ENCODE measurements at regions not wholly inside any gene's neighbourhood (a gene's known extent, or its start where the extent isn't known, plus 50 kb on each side); places are given as distances from the start of the nearest gene placed in this dataset.
"Not testable (repeated sequence)": the region's sequence is repeated elsewhere in the genome, so short reads cannot be mapped to it uniquely, and the experiment has no call there.

DNA sequence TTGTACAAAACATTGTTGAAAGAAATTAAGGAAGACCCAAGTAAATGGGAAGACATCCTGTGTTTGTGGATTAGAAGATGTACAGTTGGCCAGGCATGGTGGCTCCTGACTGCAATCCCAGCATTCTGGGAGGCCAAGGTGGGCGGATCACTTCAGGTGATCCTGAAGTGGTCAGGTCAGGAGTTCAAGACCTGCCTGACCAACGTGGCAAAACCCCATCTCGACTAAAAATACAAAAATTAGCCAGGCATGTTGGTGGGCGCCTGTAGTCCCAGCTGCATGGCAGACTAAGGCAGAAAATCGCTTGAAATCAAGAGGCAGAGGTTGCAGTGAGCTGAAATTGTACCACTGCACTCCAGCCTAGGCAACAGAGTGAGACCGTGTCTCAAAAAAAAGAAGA, 62.0 kb upstream of the SEPTIN5 start:
- H3K36me3 ChIP-seq (ENCODE audit: insufficient read depth, low read length), result no peaks in the 10 kb centered on the region
- H3K9me3 ChIP-seq (ENCODE audit: control insufficient read depth, insufficient read depth, low read length), result peaks cover 4% of the 10 kb centered on the region; the same call in 1 of the 2 replicates
- 0 out of 2 replicates have a peak, but pooled peaks cover 7% of the 10 kb centered on the region for H3K4me1 ChIP-seq (ENCODE audit: insufficient read depth, low read length)
- H3K9ac ChIP-seq (ENCODE audit: low read depth, low read length), result no peak overlapping the region

DNA sequence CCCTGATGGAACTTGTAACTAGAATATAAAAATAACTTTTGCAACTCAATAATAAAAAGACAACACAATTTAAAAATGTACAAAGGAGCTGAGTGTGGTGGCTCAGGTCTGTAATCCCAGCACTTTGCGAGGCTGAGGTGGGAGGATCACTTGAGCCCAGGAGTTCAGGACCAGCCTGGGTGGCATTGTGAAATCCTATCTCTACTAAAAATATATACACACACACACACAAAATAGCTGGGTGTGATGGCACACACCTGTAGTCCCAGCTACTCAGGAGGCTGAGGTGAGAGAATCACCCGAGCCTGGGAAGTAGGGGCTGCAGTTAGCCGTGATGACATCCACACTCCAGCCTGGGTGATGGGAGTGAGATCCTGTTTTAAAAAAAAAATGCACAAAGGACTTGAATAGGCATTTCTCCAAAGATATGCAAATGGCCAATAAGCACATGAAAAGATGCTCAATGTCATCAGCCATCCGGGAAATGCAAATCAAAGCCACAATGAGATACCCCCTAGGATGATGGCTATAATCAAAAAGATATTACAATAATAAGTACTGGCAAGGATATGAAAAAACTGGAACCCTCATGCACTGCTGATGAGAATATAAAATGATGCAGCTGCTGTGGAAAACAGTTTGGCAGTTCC, 59.8 kb upstream of the SEPTIN5 start:
- 0 out of 2 replicates have a peak, but pooled peaks cover 7% of the 10 kb centered on the region for H3K4me1 ChIP-seq (ENCODE audit: insufficient read depth, low read length)
- H3K9me3 ChIP-seq (ENCODE audit: control insufficient read depth, insufficient read depth, low read length), result no peaks in the 10 kb centered on the region; the same call in 1 of the 2 replicates
- no peak overlapping the region for H3K9ac ChIP-seq (ENCODE audit: low read depth, low read length)
- no peaks in the 10 kb centered on the region for H3K36me3 ChIP-seq (ENCODE audit: insufficient read depth, low read length)

DNA sequence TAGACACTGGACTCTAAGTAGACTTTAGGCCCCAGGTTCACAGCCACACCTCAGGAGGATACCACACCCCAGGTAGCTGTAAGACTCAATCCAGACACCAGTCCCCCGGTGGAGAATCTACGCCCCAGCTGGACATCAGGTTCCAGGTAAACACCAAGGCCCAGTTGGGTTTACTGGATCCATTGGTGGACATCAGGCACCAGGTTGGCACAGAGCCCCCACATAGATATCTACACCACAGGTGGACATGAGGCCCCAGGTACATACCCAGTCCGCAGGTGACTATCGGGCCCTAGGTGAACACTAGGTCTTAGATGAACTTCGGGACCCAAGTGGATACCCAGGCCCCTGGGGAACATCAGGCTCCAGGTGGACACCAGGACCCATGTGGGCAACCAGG, 58.9 kb upstream of the SEPTIN5 start:
- H3K9me3 ChIP-seq (ENCODE audit: control insufficient read depth, insufficient read depth, low read length), result no peaks in the 10 kb centered on the region
- H3K9ac ChIP-seq (ENCODE audit: low read depth, low read length), result no peak overlapping the region
- H3K4me1 ChIP-seq (ENCODE audit: insufficient read depth, low read length), result 0 out of 2 replicates have a peak, but pooled peaks cover 7% of the 10 kb centered on the region
- H3K36me3 ChIP-seq (ENCODE audit: insufficient read depth, low read length), result no peaks in the 10 kb centered on the region

- Histone ChIP-seq H3K36me3 (ENCODE audit: insufficient read depth, low read length) (no peaks in the 10 kb centered on the region), H3K4me1 (ENCODE audit: insufficient read depth, low read length) (0 out of 2 replicates have a peak, but pooled peaks cover 7% of the 10 kb centered on the region), H3K9ac (ENCODE audit: low read depth, low read length) (no peak overlapping the region), H3K9me3 (ENCODE audit: control insufficient read depth, insufficient read depth, low read length) (no peaks in the 10 kb centered on the region)
These were observed 57.6 kb upstream of the SEPTIN5 start for GRCh38 chr22:19656541-19657251.

- H3K9ac ChIP-seq (ENCODE audit: low read depth, low read length), result no peak overlapping the region
- H3K4me1 ChIP-seq (ENCODE audit: insufficient read depth, low read length), result peaks cover 7% of the 10 kb centered on the region; the same call in 1 of the 2 replicates
- H3K36me3 ChIP-seq (ENCODE audit: insufficient read depth, low read length), result no peaks in the 10 kb centered on the region
- H3K9me3 ChIP-seq (ENCODE audit: control insufficient read depth, insufficient read depth, low read length), result no peaks in the 10 kb centered on the region
These were observed 56.8 kb upstream of the SEPTIN5 start for GRCh38 chr22:19657252-19658056.

DNA sequence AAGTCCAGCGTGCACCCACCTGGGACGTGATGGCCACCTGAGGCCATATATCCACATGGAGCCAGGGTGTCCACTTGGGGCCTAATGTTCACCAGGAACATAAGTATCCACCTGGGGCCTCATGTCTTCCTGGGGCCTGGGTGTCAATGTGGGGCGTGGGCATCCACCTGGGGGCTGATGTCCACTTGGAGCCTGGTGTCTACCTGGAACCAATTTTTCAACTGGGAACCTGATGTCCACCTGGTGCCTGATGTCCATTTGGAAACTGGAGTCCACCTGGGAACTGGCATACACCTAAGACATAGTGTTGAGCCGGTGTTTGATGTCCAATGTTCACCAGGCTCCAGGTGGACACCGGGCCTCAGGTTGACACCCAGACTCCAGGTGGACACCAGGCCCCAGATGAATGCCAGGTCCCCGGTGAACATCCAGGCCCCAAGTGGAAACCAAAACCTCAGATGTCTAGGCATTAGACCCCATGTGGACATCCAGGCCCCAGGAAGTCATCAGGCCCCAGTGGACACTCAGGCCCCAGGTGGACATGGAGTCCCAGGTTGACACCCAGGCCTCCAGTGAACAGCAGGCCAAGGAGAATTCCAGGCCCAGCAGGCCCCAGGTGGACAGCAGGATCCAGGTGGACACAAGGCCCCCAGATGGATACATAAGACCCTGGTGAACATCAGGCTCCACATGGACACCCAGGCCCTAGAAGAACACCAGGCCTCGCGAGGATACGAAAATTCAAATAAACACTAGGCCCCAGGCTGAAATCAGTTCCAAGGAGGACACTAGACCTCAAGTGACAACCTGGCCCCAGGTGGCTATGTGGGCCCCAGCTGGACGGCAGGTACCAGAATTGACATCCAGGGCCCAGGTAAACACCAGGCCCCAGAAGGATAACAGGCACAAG, 56.0 kb upstream of the SEPTIN5 start:
- Histone ChIP-seq H3K9me3 (ENCODE audit: control insufficient read depth, insufficient read depth, low read length) (no peaks in the 10 kb centered on the region), H3K4me1 (ENCODE audit: insufficient read depth, low read length) (peaks cover 9% of the 10 kb centered on the region; the same call in 1 of the 2 replicates), H3K36me3 (ENCODE audit: insufficient read depth, low read length) (no peaks in the 10 kb centered on the region), H3K9ac (ENCODE audit: low read depth, low read length) (no peak overlapping the region)

- H3K9me3 ChIP-seq (ENCODE audit: control insufficient read depth, insufficient read depth, low read length), result no peaks in the 10 kb centered on the region
- H3K9ac ChIP-seq (ENCODE audit: low read depth, low read length), result no peak overlapping the region
- H3K36me3 ChIP-seq (ENCODE audit: insufficient read depth, low read length), result no peaks in the 10 kb centered on the region
- peaks cover 9% of the 10 kb centered on the region; the same call in 1 of the 2 replicates for H3K4me1 ChIP-seq (ENCODE audit: insufficient read depth, low read length)
These were observed 55.1 kb upstream of the SEPTIN5 start for GRCh38 chr22:19658967-19659804.

DNA sequence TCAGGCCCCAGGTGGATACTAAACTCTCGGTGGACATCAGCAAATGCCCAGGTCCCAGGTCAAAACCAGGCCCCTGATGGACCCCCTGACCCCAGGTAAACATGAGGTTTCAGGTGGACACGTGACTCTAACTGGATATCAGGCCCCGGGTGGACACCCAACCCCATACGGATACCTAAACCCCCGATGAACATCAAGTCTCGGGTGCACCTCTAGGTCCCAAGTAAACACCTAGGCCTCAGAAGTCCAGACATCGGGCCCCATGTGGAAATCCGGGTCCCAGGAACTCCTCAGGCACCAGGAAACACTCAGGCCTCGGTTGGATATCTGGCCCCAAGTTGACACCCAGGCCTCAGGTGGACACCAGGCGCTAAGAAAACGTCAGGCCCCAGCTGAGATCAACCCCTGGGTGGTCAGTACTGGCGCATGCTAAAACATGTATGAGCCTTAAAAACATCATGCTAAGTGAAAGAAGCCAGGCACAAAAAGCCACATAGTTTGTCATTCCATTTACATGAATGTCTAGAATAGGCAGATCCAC, 54.4 kb upstream of the SEPTIN5 start:
- Histone ChIP-seq H3K4me1 (ENCODE audit: insufficient read depth, low read length) (peaks cover 7% of the 10 kb centered on the region; the same call in 1 of the 2 replicates), H3K9me3 (ENCODE audit: control insufficient read depth, insufficient read depth, low read length) (no peaks in the 10 kb centered on the region), H3K36me3 (ENCODE audit: insufficient read depth, low read length) (no peaks in the 10 kb centered on the region), H3K9ac (ENCODE audit: low read depth, low read length) (no peak overlapping the region)

- H3K4me1 ChIP-seq (ENCODE audit: insufficient read depth, low read length); H3K36me3 ChIP-seq (ENCODE audit: insufficient read depth, low read length); H3K9me3 ChIP-seq (ENCODE audit: control insufficient read depth, insufficient read depth, low read length); H3K9ac ChIP-seq (ENCODE audit: low read depth, low read length): not testable (repeated sequence)
These were observed 53.7 kb upstream of the SEPTIN5 start for GRCh38 chr22:19660583-19660982.

DNA sequence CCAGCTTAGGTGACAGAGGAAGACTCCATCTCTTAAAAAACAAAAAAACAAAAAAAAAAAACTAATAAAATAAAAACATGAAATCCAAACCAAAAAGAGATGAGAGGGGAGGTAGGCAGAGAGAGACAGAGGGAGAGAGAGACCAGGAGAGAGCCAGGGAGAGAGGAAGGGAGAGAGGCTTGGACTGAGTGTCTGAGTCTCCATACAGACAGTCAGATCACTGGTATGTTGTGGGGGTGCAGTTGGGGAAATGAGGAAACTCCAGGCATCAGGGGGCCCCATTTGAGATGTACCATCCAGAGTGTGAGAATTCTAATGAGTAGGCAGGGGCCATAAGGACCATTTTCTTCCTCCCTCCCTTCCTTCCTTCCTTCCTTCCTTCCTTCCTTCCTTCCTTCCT, 53.1 kb upstream of the SEPTIN5 start:
- H3K9me3 ChIP-seq (ENCODE audit: control insufficient read depth, insufficient read depth, low read length), result no peaks in the 10 kb centered on the region
- H3K36me3 ChIP-seq (ENCODE audit: insufficient read depth, low read length), result no peaks in the 10 kb centered on the region
- no peak overlapping the region for H3K9ac ChIP-seq (ENCODE audit: low read depth, low read length)
- peaks cover 7% of the 10 kb centered on the region; the same call in 1 of the 2 replicates for H3K4me1 ChIP-seq (ENCODE audit: insufficient read depth, low read length)

DNA sequence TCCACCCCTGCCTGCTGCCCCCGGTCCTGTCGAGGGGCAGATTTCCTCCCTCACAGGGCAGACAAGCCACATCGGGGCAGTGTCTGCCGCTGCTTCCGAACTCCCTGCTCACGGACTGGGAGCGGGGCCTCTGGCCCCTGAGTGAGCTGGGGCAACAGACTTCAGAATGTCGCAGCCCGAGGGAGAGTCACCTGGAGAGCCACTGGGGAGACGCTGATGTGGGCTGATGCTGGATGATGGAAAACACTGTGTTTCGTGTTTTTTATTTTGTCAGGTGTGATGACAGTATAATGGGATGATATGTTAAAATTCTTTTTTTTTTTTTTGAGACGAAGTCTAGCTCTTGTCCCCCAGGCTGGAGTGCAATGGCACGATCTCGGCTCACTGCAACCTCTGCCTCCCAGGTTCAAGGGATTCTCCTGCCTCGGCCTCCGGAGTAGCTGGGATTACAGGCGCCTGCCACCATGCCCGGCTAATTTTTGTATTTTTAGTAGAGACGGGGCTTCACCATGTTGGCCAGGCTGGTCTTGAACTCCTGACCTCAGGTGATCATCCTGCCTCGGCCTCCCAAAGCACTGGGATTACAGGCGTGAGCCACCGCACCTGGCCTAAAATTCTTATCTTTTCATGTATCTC, 52.1 kb upstream of the SEPTIN5 start:
- not testable (repeated sequence) for H3K9me3 ChIP-seq (ENCODE audit: control insufficient read depth, insufficient read depth, low read length); H3K36me3 ChIP-seq (ENCODE audit: insufficient read depth, low read length); H3K9ac ChIP-seq (ENCODE audit: low read depth, low read length); H3K4me1 ChIP-seq (ENCODE audit: insufficient read depth, low read length)

DNA sequence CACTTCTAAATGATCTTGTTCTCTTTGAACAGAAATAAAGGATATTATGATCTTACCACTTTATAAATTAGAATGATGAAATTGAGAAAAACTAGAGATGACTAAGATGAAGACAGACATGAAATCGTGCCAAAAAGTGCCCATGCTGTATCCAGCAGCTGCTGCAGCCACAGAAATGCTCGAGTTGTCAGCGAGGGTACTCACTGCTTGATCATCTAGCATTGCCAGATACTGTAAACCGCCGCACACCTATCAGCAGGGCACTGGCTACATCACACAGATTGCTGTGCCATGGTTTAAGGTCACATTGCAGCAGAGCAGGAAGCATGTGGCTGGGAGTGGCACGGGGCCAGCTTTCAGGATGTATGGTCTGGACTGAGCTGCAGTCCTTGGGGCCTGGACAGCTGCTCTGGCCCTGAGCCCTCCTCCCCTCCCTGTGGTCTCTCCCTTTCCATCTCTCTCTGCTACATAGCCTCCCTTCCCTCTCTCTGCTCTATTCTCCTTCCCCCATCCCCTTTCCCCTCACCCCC, 51.0 kb upstream of the SEPTIN5 start:
- no peak overlapping the region for H3K9ac ChIP-seq (ENCODE audit: low read depth, low read length)
- no peaks in the 10 kb centered on the region for H3K9me3 ChIP-seq (ENCODE audit: control insufficient read depth, insufficient read depth, low read length)

More for the DNA sequence above, 51.0 kb upstream of the SEPTIN5 start:
- Histone ChIP-seq H3K36me3 (ENCODE audit: insufficient read depth, low read length) (no peaks in the 10 kb centered on the region), H3K4me1 (ENCODE audit: insufficient read depth, low read length) (peaks cover 7% of the 10 kb centered on the region; the same call in 1 of the 2 replicates)
